Endodermal cell (in vitro differentiated cells): ENCODE measurements at regions not wholly inside any gene's neighbourhood (a gene's known extent, or its start where the extent isn't known, plus 50 kb on each side); places are given as distances from the start of the nearest gene placed in this dataset.
"Not testable (repeated sequence)": the region's sequence is repeated elsewhere in the genome, so short reads cannot be mapped to it uniquely, and the experiment has no call there.

Experiments
- DNase-seq: peaks from one replicate; pipeline ENCODE4 v3.0.0-alpha.2; 2017
- H3K27ac ChIP-seq: 2 replicates; pipeline ENCODE4 v1.5.1; 2013; ENCODE audit warnings: mild to moderate bottlenecking, low read depth, low read length, moderate library complexity
- H3K27me3 ChIP-seq: 2 replicates; pipeline ENCODE4 v1.6.1; 2013; ENCODE audit warnings: mild to moderate bottlenecking, low read length, moderate library complexity; ENCODE audit not compliant: insufficient read depth, control insufficient read depth, poor library complexity, severe bottlenecking
- H3K36me3 ChIP-seq: 2 replicates; pipeline ENCODE4 v1.7.0; 2013; ENCODE audit warnings: mild to moderate bottlenecking, low read length, moderate library complexity; ENCODE audit not compliant: control insufficient read depth, insufficient read depth
- H3K4me1 ChIP-seq: one replicate; pipeline ENCODE4 v1.7.0; 2013; ENCODE audit warnings: low read length; ENCODE audit not compliant: control insufficient read depth, insufficient read depth
- H3K4me3 ChIP-seq: 2 replicates; pipeline ENCODE4 v1.5.1; 2013; ENCODE audit warnings: mild to moderate bottlenecking, low read length, moderate library complexity
- H3K9ac ChIP-seq: 2 replicates; pipeline ENCODE4 v1.6.1; 2013; ENCODE audit warnings: mild to moderate bottlenecking, low read length, moderate library complexity; ENCODE audit not compliant: poor library complexity, severe bottlenecking; ENCODE audit errors: extremely low read depth
- H3K9me3 ChIP-seq: 2 replicates; pipeline ENCODE4 v1.6.1; 2013; ENCODE audit warnings: mild to moderate bottlenecking, low read length, moderate library complexity; ENCODE audit not compliant: control insufficient read depth
- H3K27ac Mint-ChIP-seq: 2 replicates; pipeline ENCODE4 v1.8.0; 2020; ENCODE audit warnings: mixed read lengths
- H3K27me3 Mint-ChIP-seq: 2 replicates; pipeline ENCODE4 v1.8.0; 2021; ENCODE audit warnings: mild to moderate bottlenecking, mixed read lengths; ENCODE audit not compliant: insufficient read depth
- H3K36me3 Mint-ChIP-seq: 2 replicates; pipeline ENCODE4 v1.8.0; 2020; ENCODE audit warnings: low read depth, mixed read lengths
- H3K4me1 Mint-ChIP-seq: 2 replicates; pipeline ENCODE4 v1.8.0; 2020; ENCODE audit warnings: mixed read lengths
- H3K4me3 Mint-ChIP-seq: 2 replicates; pipeline ENCODE4 v1.8.0; 2020; ENCODE audit warnings: mild to moderate bottlenecking, moderate library complexity, mixed read lengths
- H3K9me3 Mint-ChIP-seq: 2 replicates; pipeline ENCODE4 v1.8.0; 2020; ENCODE audit warnings: mild to moderate bottlenecking, mixed read lengths
- WGBS, 2 experiments: methylation state at CpG; one replicate each; pipeline versions ENCODE4 v1.1.5 to v1.1.7; 2013; ENCODE audit warnings: missing lambda C conversion rate in 2 of 2, mixed read lengths in 1 of 2; ENCODE audit not compliant: insufficient coverage in 1 of 2, insufficient read length in 1 of 2; 5-methylcytosine and 5-hydroxymethylcytosine counted together

DNA sequence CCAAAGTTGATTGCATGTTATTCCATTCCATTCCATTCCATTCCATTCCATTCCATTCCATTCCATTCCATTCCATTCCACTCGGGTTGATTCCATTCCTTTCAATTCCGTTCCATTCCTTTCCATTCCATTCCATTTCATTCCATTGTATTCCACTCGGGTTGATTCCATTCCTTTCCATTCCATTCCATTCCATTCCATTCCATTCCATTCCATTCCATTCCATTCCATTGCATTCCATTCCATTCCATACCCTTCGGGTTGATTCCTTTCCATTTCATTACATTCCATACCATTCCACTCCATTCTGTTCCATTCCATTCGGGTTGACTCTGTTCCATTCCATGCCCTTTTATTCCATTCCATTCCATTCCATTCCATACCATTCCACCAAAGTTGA is 140.8 kb downstream of the CWH43 start:
- H3K27me3 Mint-ChIP-seq, H3K36me3 Mint-ChIP-seq, H3K4me3 Mint-ChIP-seq, H3K27me3 ChIP-seq, H3K4me3 ChIP-seq, H3K36me3 ChIP-seq, H3K4me1 ChIP-seq, DNase-seq, H3K9me3 ChIP-seq, H3K4me1 Mint-ChIP-seq, H3K27ac ChIP-seq, H3K27ac Mint-ChIP-seq, H3K9ac ChIP-seq: not testable (repeated sequence)
- peaks cover 25% of the 10 kb centered on the region for H3K9me3 Mint-ChIP-seq
- no CpG with 5 or more reads among the region's 5 CpGs for WGBS, 2 experiments

DNA sequence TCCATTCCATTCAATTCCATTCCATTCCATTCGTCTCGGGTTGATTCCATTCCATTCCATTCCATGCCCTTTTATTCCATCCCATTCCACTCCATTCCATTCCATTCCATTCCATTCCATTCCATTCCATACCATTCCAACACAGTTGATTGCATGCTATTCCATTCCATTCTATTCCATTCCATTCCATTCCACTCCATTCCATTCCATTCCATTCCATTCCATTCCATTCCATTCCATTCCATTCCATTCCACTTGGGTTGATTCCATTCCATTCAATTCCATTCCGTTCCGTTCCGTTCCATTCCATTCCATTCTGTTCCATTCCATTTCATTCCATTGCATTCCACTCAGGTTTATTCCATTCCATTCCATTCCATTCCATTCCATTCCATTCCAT is 143.3 kb downstream of the CWH43 start:
- not testable (repeated sequence) for H3K27me3 ChIP-seq, H3K4me3 ChIP-seq, H3K27ac Mint-ChIP-seq, DNase-seq, H3K4me1 ChIP-seq, H3K27me3 Mint-ChIP-seq, H3K4me3 Mint-ChIP-seq, H3K4me1 Mint-ChIP-seq, H3K36me3 Mint-ChIP-seq, H3K9ac ChIP-seq, H3K27ac ChIP-seq, H3K36me3 ChIP-seq
- H3K9me3 Mint-ChIP-seq: peaks cover 24% of the 10 kb centered on the region
- peaks cover 13% of the 10 kb centered on the region for H3K9me3 ChIP-seq
- WGBS, 2 experiments: no CpG with 5 or more reads among the region's 5 CpGs

DNA sequence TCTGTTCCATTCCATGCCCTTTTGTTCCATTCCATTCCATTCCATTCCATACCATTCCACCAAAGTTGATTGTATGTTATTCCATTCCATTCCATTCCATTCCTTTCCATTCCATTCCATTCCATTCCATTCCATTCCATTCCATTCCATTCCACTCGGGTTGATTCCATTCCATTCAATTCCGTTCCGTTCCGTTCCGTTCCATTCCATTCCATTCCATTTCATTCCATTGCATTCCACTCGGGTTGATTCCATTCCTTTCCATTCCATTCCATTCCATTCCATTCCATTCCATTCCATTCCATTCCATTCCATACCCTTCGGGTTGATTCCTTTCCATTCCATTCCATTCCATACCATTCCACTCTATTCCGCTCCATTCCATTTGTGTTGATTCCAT is 143.8 kb downstream of the CWH43 start:
- H3K36me3 Mint-ChIP-seq, H3K4me1 ChIP-seq, H3K27ac Mint-ChIP-seq, H3K27me3 ChIP-seq, H3K27me3 Mint-ChIP-seq, H3K4me3 Mint-ChIP-seq, DNase-seq, H3K4me1 Mint-ChIP-seq, H3K9me3 ChIP-seq, H3K9ac ChIP-seq, H3K4me3 ChIP-seq, H3K27ac ChIP-seq, H3K36me3 ChIP-seq: not testable (repeated sequence)
- 27% methylated on average over 5 of the region's 8 CpGs; no CpG with 5 or more reads in 1 of the 2 experiments for WGBS, 2 experiments
- peaks cover 28% of the 10 kb centered on the region for H3K9me3 Mint-ChIP-seq

DNA sequence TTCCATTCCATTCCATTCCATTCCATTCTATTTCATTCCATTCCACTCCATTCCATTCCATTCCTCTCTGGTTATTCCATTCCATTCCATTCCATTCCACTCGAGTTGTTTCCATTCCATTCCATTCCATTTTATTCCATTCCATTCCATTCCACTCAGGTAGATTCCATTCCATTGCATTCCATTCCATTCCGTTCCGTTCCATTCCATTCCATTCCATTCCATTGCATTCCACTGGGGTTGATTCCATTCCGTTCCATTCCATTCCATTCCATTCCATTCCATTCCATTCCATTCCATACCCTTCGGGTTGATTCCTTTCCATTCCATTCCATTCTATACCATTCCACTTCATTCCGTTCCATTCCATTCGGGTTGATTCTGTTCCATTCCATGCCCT is 144.6 kb downstream of the CWH43 start:
- H3K4me3 ChIP-seq, H3K4me1 Mint-ChIP-seq, H3K9ac ChIP-seq, H3K27ac Mint-ChIP-seq, H3K27ac ChIP-seq, H3K36me3 Mint-ChIP-seq, H3K4me3 Mint-ChIP-seq, H3K4me1 ChIP-seq, H3K27me3 ChIP-seq, H3K36me3 ChIP-seq, DNase-seq, H3K9me3 ChIP-seq, H3K27me3 Mint-ChIP-seq: not testable (repeated sequence)
- peaks cover 29% of the 10 kb centered on the region for H3K9me3 Mint-ChIP-seq
- 0% methylated on average over 2 of the region's 7 CpGs for WGBS, 2 experiments

DNA sequence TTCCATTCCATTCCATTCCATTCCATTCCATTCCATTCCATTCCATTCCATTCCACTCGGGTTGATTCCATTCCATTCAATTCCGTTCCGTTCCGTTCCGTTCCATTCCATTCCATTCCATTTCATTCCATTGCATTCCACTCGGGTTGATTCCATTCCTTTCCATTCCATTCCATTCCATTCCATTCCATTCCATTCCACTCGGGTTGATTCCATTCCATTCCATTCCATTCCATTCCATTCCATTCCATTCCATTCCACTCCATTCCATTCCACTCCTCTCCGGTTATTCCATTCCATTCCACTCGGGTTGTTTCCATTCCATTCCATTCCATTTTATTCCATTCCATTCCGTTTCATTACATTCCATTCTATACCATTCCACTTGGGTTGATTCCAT is 151.0 kb downstream of the CWH43 start:
- H3K9ac ChIP-seq, H3K4me1 ChIP-seq, DNase-seq, H3K36me3 ChIP-seq, H3K27me3 ChIP-seq, H3K27ac ChIP-seq, H3K4me3 ChIP-seq, H3K4me3 Mint-ChIP-seq, H3K4me1 Mint-ChIP-seq, H3K27me3 Mint-ChIP-seq, H3K27ac Mint-ChIP-seq: not testable (repeated sequence)
- WGBS, 2 experiments: 42 to 80% methylated on average over 1 to 4 of the region's 10 CpGs
- peaks cover 14% of the 10 kb centered on the region for H3K9me3 ChIP-seq
- Mint-ChIP-seq H3K9me3 (peaks cover 38% of the 10 kb centered on the region), H3K36me3 (peaks cover 10% of the 10 kb centered on the region)

DNA sequence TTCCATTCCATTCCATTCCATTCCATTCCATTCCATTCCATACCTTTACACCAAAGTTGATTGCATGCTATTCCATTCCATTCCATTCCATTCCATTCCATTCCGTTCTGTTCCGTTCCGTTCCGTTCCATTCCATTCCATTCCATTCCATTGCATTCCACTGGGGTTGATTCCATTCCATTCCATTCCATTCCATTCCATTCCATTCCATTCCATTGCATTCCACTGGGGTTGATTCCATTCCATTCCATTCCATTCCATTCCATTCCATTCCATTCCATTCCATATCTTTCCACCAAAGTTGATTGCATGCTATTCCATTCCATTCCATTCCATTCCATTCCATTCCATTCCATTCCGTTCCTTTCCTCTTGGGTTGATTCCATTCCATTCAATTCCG is 151.9 kb downstream of the CWH43 start:
- H3K36me3 Mint-ChIP-seq: peaks cover 12% of the 10 kb centered on the region
- peaks cover 43% of the 10 kb centered on the region for H3K9me3 Mint-ChIP-seq
- not testable (repeated sequence) for H3K4me3 Mint-ChIP-seq, H3K4me1 Mint-ChIP-seq, H3K27me3 Mint-ChIP-seq, H3K36me3 ChIP-seq, H3K27me3 ChIP-seq, H3K4me1 ChIP-seq, H3K27ac ChIP-seq, DNase-seq, H3K4me3 ChIP-seq, H3K9ac ChIP-seq, H3K27ac Mint-ChIP-seq
- no CpG with 5 or more reads among the region's 6 CpGs for WGBS, 2 experiments
- H3K9me3 ChIP-seq: peaks cover 18% of the 10 kb centered on the region

DNA sequence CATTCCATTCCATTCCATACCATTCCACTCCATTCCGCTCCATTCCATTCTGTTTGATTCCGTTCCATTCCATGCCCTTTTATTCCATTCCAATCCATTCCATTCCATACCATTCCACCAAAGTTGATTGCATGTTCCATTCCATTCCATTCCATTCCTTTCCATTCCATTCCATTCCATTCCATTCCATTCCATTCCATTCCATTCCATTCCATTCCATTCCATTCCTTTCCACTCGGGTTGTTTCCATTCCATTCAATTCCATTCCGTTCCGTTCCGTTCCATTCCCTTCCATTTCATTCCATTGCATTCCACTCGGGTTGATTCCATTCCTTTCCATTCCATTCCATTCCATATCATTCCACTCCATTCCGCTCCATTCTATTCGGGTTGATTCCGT is 152.7 kb downstream of the CWH43 start:
- H3K9me3 ChIP-seq: peaks cover 24% of the 10 kb centered on the region
- H3K27ac ChIP-seq, H3K4me3 Mint-ChIP-seq, H3K27me3 Mint-ChIP-seq, H3K4me3 ChIP-seq, H3K9ac ChIP-seq, H3K27ac Mint-ChIP-seq, H3K4me1 Mint-ChIP-seq, H3K4me1 ChIP-seq, DNase-seq, H3K27me3 ChIP-seq, H3K36me3 ChIP-seq: not testable (repeated sequence)
- Mint-ChIP-seq H3K9me3 (peaks cover 50% of the 10 kb centered on the region), H3K36me3 (peaks cover 16% of the 10 kb centered on the region)
- 80 to 86% methylated on average over 1 of the region's 10 CpGs for WGBS, 2 experiments
